GF-D8 (cell line): ENCODE measurements at regions not wholly inside any gene's neighbourhood (a gene's known extent, or its start where the extent isn't known, plus 50 kb on each side); places are given as distances from the start of the nearest gene placed in this dataset.
"Not testable (repeated sequence)": the region's sequence is repeated elsewhere in the genome, so short reads cannot be mapped to it uniquely, and the experiment has no call there.

Source experiments
- DNase-seq: peaks from one replicate; lab custom pipeline; 2025; lab: John Stamatoyannopoulos, UW

DNA sequence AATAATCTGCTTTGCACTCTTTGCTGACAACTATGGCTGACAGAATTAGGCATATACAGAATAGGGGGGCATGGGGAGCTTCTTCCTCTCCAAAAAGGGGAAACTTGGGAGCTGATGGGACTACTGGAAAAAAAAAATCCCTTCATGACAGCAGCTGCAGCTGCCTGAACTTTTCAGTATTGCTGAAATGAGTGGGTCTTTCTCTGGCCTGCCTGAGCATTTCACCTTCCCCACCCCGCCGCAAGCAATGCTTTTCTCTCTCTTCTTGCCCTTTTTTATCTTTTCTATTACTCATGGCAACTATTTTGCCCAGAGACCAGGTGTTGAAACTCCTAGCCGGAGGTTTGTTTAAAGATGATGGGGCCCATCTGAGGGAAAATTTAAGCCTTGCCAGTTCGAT lies 244.9 kb downstream of the SEMA3D start:
- DNase-seq, result no peak

DNA sequence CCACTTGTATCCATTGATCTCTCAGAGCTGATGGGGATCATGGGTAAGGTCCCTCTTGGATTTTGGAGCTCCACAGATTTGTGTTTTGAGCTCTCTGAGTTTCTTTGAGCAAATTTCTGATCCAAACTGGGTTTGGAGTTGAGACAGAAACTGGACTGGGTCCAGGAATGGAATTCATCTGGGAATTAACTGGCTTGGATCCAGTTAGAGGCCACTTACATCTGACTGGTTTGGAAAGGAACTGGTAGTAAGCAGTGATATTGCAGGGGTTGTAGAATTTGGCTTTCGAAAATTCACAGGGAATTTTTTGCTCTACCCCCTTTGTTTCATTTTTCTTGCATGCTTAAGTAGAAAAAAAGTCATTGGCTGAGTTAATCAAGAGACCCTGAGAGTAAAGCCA lies 245.6 kb downstream of the SEMA3D start:
- DNase-seq, result no peak

DNA sequence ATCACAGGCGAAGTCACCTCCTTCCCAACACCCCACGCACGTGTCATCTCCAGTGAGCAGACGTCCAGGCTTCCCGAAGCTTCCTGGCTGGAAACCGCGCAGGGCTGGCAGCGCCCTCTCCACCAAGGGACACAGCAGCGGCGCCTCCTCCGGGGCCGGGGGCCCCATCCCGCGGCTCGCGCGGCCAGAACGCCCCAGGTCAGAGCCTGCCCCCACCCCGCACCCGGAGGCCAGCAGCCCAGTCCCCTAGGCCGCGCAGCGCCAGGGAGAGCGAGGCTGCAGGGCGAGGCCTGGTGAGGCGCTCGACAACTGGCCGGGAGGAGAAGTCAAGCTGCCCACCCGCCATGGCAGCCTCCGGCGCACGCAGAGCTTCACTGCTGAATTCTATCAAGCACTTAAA lies 247.0 kb downstream of the SEMA3D start:
- no peak for DNase-seq

DNA sequence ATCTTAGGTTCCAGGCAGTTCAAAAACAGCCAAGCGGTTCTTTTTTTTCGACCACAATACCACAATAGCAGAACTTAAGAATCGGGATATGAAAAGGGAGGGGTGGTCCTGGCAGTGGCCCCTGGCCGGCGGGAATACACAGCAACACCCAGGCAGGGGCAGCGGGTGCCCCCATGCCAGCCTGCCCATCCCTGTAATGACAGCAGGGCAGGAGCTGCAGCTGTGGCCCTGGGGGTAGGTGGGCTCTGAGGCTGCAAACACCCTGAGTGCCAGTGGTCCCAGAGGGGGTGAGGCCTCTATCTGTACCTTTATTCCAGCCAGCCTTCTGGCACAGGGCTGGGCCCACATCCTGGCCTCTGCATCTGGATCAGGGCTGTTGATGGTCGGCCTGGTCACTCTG lies 247.4 kb downstream of the SEMA3D start:
- DNase-seq, result no peak

DNA sequence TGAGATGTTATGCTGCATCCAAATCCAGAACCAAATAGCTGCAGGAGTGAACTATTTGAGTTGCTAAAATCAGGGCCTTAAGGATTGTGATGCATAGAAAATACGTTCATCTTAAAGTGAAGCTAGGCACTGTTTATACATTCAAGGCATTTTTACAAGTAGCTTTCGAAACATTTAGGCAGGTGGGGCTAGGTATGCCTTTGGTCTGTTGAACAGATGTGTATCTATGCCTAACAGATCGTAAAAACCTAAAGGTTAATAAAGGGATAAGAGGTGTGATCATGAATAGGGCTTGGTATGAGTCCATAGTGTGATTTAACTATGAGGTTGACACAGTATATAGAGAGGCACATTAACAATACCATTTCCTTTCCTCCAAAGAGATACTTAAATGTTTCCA lies 262.5 kb downstream of the SEMA3D start:
- DNase-seq, result no peak

DNA sequence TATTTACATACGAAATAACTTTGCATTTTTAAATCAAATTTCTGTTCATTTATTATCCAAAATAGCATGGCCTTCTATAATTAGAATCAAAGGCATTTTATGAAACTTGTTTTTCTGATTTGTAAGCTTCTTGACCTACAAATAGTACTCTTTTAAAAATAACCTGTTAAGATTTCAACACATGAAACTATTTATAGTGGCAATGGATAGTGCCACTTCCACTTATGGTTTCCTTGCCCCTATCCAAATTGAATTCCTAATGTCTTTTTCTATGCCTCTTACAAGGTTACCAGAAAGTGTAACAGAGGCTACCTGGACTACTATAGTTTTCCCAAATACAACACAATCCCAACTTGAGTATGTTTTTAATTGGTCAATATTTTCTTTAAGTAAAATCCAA lies 263.5 kb downstream of the SEMA3D start:
- no peak for DNase-seq

DNA sequence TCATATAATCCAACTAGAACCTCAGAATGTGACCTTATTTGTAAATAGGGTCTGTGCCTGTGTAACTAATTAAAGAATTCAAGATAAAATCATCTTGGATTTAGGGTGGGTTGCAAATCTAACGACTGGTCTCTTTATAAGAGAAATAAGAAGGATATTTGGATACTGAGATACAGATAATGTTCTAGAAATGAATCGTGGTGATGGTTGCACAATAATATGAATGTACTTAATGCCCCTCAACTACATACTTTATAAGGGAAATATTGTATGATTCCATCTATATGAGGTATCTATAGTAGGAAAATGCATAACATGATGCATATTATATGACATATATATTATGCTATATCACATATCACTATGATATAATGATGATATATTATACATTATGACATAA lies 265.7 kb downstream of the SEMA3D start:
- DNase-seq, result no peak

DNA sequence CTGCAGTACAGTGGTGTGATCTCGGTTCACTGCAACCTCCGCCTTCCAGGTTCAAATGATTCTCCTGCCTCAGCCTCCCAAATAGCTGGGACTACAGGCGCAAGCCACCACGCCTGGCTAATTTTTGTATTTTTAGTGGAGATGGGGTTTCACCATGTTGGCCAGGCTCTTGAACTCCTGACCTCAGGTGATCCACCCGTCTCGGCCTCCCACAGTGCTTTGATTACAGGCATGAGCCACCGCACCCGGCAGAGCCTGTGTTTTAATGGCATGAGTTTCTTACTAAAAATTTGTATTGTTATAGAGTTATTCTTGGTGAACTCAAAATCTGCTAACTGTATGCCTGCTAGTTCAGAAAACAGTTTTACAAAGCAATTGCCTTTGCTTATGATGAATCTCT lies 269.9 kb downstream of the SEMA3D start:
- DNase-seq, result not testable (repeated sequence)

DNA sequence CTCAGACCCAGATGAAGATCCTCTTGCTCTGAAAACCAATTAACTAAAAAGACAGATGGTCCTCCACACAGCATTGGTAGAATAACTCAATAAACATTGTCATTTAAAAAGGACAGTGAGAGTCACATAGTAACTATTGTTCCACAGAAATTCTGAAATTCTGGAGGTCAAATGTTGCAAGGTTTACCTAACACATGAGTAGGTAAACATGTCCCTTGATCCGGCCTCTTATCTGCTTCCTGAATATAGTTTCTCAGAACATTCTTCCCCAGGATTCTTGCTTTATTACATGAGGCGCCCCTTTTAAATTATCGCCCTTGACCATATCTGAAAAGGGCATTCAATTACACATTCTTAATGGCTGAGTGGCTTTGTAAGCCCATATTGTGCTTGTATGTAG lies 270.7 kb downstream of the SEMA3D start:
- no peak for DNase-seq

DNA sequence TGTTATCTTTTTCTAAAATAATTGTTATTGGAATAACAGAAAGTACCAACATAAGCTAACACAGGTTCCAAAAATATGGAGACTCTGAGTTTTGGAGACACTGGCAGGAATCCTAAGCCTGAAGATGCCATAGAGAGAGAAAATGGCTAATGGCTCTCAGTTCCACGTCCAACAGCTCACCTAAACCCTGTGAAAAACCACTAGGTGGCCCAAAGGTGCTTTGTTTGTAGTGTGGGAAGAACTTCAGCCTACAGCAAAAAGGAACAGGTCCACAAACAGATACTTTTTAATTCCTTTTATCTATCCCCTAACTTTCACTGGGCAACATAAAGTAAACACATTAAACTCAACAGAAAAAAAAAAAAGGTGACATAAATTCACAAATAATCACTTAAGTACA lies 272.3 kb downstream of the SEMA3D start:
- no peak for DNase-seq

DNA sequence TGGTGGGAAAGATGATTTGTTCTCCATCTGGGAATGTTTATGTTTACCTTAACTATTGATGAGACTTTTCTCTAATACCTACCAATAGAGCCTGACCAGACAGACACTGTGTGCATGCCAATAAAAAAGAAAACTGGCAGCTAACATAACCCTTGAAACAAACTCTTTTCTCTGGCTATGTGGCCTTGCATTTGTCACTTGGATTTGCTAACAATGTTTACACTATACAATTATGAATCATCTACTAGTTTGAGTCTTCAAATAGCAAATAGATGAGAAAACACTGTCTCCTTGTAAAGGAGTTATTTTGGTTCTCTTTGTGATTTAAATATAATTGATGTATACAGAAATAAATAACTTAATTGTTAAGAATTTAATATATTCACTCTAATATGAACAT lies 273.1 kb downstream of the SEMA3D start:
- no peak for DNase-seq

DNA sequence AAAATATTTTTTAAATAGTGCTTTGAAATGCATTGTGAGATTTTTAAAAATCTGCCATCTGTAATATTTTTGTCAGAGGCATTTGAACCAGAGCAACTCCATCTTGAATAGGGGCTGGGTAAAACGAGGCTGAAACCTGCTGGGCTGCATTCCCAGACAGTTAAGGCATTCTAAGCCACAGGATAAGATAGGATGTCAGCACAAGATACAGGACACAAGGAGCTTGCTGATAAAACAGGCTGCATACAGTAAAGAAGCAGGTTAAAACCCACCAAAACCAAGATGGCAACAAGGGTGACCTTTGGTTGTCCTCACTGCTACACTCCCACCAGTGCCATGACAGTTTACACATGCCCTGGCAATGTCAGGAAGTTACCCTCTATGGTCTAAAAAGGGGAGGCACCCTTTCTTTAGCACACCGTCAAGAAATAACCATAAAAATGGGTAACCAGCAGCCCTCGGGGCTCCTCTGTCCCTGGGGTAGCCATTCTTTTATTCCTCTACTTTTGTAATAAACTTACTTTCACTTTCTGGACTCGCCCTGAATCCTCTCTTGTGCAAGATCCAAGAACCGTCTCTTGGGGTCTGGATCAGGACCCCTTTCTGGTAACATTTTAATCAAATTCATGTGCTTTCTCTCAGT lies 273.7 kb downstream of the SEMA3D start:
- DNase-seq, result no peak

DNA sequence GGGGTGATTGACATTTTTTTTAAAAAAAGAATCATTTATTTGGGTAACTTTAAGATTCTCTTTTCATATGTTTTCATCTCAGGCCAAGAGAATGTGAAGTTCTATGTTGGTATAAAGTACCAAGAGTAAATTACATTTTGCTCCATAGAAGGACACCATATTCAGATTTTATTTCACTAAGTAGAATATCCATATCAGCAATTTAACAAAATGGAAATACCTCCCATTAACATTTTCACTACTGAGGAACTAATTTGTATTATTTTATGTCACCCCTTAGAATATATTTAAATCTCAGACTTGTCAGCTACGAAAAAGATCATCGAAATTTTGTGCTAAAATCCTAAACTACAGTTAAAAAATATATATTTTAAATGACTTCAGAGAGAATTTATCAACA lies 274.3 kb downstream of the SEMA3D start:
- no peak for DNase-seq

DNA sequence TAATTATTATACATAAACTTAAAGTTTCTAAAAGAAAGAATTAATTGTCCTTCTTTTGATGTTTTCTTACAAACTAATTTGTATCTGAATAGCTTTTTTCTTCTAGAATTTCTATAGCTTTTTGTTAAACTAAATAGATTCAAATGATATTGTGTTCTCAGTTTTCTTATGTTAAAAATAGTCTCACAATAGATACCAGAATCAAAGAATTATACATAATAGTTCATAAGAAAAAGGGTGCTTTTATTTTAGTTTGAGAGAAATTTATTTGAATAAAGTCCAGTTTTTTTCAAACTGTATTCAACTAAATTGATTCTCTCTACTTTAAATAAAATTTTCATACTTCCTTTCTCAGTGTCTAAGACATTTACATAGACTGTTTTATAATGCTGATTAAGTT lies 274.8 kb downstream of the SEMA3D start:
- DNase-seq, result no peak

DNA sequence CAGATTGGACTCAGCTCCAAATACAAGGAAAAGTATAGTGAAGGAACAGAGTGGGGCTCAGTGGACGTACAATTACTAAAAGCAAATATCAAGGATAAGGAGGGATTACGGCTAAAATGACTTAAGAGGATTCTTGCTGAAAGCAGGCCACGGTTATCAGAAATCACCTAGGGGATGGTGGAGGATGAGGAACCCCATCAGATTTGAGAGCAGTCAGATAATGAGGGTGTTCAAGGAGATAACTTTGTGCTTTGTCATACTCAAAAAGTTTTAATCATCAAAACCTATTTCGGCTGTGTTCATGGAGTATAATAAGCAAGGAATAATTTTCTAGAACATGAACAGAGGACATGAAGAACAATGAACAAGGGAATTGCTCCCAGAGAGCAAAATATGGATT lies 275.8 kb downstream of the SEMA3D start:
- no peak for DNase-seq

DNA sequence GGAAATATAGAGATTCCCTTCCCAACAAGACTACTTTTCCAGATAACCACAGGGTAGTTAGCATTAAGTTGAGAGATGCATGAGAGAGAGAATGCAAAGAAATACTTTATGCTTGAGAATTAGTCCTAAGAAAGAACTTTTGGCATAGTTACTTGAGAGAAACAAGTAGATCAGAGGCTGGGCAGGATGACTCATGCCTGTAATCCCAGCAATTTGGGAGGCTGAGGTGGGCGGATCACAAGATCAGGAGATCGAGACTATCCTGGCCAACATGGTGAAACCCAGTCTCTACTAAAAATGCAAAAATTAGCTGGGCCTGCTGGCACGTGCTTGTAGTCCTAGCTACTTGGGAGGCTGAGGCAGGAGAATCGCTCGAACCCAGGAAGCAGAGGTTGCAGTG lies 276.5 kb downstream of the SEMA3D start:
- DNase-seq, result not testable (repeated sequence)

DNA sequence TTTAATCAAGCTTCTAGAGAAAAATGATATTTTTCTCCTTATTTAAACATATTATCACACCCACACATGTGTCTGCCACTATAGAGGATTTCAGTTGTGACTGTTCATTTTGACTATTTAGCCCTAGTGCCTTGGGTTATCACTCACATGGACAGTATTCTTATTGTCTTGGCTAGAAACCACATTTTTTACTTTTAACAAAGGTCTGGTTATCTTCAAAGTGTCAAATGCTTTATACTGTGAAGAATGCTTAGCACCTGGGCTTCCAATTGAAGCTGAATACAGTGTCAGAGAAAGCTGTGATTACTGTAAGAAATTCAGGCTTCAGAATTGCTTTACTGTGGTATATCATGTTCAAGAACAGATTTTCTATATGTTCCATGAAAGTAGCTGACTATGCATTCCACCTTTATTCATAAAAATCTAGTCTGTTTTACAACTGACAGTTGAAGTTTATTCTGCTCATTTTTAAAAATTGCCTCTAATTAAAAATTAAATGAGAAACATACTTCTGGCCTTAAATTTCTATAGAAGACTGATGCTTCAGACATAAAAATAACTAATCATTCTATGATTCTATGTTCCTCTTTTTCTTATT lies 278.6 kb downstream of the SEMA3D start:
- DNase-seq, result no peak

DNA sequence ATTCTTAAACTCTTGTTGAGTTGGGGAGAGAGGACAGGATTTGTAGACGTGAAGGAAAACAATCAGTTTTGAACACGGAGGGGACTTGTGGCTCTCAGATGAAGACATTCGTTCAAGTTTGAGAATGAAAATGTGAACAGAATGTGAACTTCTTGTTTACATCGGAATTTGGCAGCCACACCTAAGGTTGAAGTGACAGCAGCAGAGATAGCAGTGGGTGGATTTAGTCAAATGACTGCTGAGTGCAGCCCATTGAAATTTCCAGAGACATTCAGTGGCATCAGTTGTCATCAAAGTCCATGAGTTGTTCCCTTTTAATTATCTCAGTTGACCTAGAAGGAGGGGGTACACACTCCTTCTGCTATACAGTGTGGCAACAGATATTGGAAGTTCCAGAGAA lies 280.0 kb downstream of the SEMA3D start:
- DNase-seq, result no peak

DNA sequence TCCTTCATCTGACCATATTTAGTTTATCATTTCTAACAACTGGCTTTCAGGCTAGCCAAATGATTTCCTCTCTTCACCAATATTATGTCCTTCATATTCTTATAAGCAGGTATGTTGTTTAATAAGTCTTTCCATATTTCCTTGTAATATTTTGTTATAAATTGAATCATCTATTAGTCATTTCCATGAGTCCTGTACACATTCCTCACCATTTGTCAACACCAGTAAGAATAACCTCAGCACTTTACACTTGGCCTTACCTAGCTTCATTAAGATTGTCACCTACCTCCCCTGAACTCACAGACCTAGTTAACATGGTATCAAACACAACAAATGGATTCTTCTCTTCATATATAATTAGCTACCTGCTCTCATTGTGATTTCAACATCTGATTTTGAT lies 282.3 kb downstream of the SEMA3D start:
- DNase-seq, result no peak

DNA sequence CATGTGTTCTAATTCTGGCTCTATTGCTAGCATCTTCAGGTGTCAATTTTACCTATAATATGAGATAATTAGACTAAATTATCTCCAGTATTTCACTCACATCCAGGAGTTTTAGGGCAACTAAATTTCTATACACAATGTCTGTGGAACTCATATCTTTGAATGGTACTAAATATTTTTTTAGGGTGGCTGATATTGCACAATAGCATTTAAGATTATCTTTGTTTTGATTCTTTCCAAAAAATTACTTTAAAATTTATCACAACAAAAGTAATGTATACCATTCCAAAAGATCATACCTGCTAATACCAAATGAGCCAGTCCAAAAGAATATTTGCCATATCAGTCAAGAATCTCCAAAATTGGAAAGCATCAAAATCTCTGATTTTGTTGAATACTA lies 285.5 kb downstream of the SEMA3D start:
- no peak for DNase-seq

DNA sequence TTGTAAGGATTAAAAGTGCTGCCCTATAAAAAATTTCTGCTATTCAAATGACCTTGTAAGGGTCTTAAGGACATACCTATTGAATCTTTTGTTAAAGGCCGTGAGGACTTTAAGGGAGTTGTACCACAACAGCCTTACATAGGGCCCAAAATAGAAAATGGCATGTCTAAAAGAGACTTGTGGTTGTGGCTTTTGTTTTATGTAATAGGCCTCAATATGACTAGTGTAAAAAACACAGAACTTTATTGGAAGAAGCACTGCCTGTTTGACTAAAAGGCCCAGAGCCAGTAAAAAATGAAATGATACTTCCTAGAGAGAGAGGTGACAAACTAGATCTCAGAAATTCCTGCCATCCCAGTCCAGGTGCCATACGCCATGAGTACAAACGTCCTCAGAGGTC lies 286.6 kb downstream of the SEMA3D start:
- no peak for DNase-seq

DNA sequence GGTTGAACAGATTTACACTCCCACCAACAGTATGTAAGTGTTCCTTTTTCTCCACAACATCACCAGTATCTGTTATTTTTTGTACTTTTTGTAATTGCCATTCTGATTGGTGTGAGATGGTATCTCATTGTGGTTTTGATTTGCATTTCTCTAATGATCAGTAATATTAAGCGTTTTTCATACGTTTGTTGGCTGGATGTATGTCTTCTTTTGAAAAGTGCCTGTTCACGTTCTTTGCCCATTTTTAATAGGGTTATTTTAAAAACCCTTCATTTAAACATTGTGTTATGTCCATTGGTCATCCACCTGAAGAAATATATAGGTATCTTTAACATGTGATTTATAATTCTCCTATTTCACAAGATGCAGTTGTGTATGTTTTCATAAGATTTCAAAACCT lies 291.3 kb downstream of the SEMA3D start:
- DNase-seq, result no peak

DNA sequence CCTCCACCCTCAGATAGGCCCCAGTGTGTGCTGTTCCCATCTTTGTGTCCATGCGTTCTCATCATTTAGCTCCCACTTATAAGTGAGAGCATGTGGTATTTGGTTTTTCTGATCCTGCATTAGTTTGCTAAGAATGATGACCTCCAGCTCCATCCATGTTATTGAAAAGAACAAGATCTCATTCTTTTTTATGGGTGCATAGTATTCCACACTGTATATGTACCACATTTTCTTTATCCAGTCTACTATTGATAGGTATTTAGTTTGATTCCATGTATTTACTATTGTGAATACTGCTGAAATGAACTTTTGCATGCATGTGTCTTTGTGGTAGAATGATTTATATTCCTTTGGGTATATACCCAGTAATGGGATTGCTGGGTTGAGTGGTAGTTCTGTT lies 303.3 kb downstream of the SEMA3D start:
- DNase-seq, result not testable (repeated sequence)

DNA sequence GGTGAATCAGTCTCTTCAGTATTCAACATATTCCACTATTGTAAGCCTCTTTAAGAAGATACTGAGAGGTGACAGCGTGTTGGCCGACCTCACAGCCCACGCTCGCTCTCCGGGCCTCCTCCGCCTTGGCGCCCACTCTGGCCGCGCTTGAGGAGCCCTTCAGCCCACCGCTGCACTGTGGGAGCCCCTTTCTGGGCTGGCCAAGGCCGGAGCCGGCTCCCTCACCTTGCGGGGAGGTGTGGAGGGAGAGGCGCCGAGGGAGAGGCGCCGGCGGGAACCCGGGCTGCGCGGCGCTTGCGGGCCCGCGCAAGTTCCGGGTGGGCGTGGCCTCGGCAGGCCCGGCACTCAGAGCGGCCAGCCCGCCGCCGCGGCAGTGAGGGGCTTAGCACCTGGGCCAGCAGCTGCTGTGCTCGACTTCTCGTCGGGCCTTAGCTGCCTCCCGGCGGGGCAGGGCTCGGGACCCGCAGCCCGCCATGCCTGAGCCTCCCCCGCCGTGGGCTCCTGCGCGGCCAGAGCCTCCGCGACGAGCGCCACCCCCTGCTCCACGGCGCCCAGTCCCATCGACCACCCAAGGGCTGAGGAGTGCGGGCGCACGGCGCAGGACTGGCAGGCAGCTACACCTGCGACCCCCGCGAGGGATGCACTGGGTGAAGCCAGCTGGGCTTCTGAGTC lies 306.4 kb downstream of the SEMA3D start:
- not testable (repeated sequence) for DNase-seq
